Urinary bladder (tissue), 3 donors: ENCODE measurements at regions not wholly inside any gene's neighbourhood (a gene's known extent, or its start where the extent isn't known, plus 50 kb on each side); places are given as distances from the start of the nearest gene placed in this dataset.

Source experiments
- DNase-seq: peaks from one replicate; pipeline ENCODE4 v3.0.0-alpha.2; 2015; ENCODE audit errors: extremely low spot score
- H3K27ac ChIP-seq: one replicate; pipeline ENCODE4 v1.5.1; 2013; ENCODE audit warnings: low read depth, mild to moderate bottlenecking, moderate library complexity
- H3K36me3 ChIP-seq: one replicate; pipeline ENCODE4 v1.6.1; 2013; ENCODE audit warnings: mild to moderate bottlenecking, moderate library complexity; ENCODE audit not compliant: insufficient read depth
- H3K4me1 ChIP-seq: one replicate; pipeline ENCODE4 v1.6.1; 2013; ENCODE audit warnings: mild to moderate bottlenecking, moderate library complexity; ENCODE audit not compliant: insufficient read depth
- H3K4me3 ChIP-seq: one replicate; pipeline ENCODE4 v1.5.1; 2013; ENCODE audit warnings: low read depth, low read length
- WGBS: extraction: QIAGEN DNeasy Blood & Tissue Kit; methylation state at CpG from one replicate; pipeline ENCODE4 v1.1.7; 2013; 5-methylcytosine and 5-hydroxymethylcytosine counted together
- donor health status: healthy with polysubstance abuse.
- donor health status: healthy.

DNA sequence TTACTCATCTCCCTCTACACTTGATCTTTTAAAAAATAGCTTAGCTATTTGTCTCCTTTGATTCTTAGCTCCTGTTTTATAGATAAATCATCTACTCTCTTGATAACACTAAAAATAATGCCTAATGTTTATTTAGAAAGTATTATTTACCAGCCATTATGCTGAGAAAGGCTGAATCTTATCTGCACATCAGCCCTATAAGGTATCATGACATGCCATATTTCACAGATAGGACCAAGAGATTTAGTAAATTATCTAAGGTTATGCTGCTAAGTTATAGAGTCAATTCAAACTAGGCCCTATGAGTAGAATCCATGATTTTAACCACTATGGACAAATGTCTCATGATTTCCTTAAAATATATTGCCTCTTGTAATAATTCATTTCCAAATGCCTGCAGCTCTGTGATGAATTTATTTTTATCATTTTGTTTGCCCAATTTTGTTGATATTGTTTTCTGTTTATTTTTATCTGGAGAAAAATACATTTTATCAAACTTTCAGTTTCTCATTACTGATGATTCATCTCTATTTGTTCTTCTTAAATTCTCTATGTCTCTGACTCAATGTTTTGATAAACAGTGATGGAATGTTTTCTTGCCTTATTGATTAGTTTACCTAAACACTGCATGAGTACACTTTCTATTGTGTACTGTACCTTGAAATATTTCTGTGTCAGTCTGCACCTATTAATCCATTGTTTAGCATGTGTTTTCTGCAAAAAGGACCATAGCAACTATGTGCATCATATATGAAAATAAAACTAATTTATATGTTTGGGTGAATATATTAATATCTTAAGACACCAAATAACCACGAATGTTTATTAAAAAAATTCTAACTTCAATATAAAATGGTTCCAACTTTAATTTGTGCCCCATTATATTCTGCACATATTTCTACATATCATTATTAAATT, 300.8 kb downstream of the CDH9 start:
- 64% methylated on average over 1 of the region's 1 CpG for WGBS
- Histone ChIP-seq H3K4me1 (no peaks in the 10 kb centered on the region), H3K4me3 (no peak overlapping the region), H3K27ac (no peak overlapping the region), H3K36me3 (no peaks in the 10 kb centered on the region)
- DNase-seq, result no peak

DNA sequence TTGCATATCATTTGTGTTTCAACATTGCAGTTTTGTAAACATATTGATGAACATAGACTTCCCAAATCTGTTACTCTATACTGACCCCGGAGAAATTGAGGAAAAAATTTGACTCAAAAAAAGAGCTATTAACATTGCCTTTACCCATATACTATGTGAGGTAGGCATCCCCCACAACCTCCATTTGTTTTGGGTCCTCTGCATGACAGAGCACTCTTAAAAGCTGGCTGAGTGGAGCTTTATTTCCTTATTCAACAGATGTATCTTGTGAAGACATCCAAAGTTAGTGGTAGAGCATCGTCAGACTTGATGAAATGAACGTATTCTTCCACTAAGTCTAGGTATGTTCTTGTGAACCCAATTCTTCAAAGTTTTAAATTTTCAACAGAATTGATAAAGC, 310.5 kb downstream of the CDH9 start:
- Histone ChIP-seq H3K36me3 (no peaks in the 10 kb centered on the region), H3K27ac (no peak overlapping the region), H3K4me1 (no peaks in the 10 kb centered on the region), H3K4me3 (no peak overlapping the region)
- 51% methylated on average over 3 of the region's 3 CpGs for whole genome bisulfite sequencing
- no peak for DNase-seq

DNA sequence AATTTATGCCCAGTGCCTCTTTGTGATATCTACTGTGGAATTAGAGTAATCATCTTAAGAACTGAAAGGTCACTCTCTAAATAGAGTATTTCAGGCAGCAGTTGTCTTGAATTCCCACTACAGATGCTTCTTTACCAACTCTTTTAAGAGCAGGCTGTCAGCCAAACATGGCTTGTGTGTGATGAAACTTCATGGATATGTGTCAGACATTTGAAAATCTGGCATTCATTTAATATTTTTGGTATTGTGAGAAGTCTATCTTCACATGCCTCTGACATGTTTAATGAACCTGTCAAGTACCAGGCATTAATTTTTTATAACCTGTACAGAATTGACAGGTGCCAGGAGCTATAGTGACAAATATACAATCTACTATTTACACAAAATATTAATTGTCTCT, 318.6 kb downstream of the CDH9 start:
- DNase-seq, result no peak
- Histone ChIP-seq H3K27ac (no peak overlapping the region), H3K36me3 (no peaks in the 10 kb centered on the region), H3K4me1 (no peaks in the 10 kb centered on the region), H3K4me3 (no peak overlapping the region)

DNA sequence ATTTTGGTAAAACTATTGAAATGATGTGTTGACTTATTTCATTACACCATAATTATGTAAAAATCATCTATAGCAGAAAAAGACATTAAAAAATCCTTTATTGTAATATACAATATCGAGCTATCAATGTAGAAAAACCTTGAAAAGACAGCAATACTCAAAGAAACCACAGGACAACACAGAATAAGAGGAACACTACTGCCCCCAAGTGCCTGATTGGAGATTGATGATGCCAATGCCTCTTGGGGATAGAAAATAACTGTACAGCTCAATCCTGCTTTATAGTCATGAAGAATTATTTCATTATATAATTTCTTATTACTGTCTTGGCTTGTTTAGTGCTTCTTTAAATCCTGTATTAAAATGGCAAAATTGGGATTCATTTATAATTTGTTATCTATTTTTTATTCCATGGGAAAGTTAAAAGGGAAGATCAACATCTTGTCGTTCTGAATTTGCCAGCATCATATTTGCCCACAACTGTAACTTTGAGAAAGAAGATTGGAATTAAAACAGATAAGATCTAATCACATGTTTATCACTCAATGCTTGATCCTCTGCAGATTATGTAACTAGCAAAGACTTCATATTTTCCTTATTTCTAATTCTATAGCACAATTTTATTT, 337.5 kb downstream of the CDH9 start:
- H3K4me3 ChIP-seq, result no peak overlapping the region
- no peaks in the 10 kb centered on the region for H3K36me3 ChIP-seq
- no peak overlapping the region for H3K27ac ChIP-seq
- H3K4me1 ChIP-seq, result no peaks in the 10 kb centered on the region
- DNase-seq, result no peak
- 54% methylated on average over 2 of the region's 2 CpGs for WGBS

DNA sequence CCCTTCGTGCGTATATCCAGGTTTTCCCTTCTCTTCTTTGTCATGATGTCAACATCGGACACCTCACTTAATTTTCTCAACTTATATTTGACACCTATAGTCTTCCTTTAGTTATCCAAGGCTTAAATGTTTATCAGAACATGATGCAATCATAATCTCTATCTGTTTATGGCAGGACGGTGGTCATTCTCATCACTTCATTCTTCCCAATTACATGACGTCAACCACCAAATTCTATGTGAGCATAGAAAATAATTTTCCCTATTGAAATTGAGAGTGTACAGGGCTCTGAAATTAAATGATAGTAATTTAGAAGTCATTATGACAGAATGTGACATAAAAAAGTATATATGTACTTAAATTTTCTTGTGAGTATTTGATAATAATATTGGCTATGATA, 345.4 kb downstream of the CDH9 start:
- Histone ChIP-seq H3K36me3 (no peaks in the 10 kb centered on the region), H3K4me1 (no peaks in the 10 kb centered on the region), H3K4me3 (no peak overlapping the region), H3K27ac (no peak overlapping the region)
- WGBS, result 85% methylated on average over 5 of the region's 5 CpGs
- DNase-seq, result no peak

DNA sequence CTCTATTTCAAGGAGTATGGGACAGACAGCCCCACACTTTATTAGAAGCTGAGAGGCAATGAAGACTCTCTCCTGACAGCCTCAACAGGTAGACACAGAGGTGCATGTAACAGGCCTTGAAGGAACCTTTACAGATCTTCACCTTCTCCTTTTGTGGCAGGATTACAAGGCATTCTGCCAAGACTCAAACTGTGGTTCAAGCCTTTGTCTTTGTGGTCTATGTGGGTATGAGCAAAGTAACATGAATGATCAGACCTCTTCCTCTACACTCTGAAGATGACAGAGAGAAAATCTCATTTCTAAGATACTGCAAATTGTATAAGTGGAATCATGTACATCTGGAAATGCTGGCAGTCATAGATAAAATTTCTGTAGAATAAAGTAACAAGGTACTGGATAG, 346.9 kb downstream of the CDH9 start:
- DNase-seq, result no peak
- H3K27ac ChIP-seq, result no peak overlapping the region
- no peaks in the 10 kb centered on the region for H3K36me3 ChIP-seq
- H3K4me1 ChIP-seq, result no peaks in the 10 kb centered on the region
- no peak overlapping the region for H3K4me3 ChIP-seq

DNA sequence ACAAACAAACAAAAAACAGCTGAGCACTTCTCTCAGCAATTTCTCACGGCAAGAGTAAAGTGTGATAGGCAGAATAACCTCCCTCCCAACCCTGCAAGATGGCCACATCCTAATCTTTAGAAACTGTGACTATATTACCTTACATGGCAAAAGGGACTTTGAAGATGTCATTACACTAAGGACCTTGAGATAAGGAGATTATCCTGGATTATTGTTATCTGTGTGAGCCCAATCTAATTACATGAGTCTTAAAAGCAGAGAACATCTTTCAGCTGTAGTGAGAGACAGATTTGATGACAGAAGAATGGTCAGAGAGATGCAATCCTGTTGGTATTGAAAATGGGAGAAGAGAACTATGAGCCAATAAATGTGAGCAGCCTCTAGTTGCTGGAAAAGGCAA, 347.9 kb downstream of the CDH9 start:
- DNase-seq, result no peak
- no peaks in the 10 kb centered on the region for H3K36me3 ChIP-seq
- WGBS, result 17% methylated on average over 1 of the region's 1 CpG

DNA sequence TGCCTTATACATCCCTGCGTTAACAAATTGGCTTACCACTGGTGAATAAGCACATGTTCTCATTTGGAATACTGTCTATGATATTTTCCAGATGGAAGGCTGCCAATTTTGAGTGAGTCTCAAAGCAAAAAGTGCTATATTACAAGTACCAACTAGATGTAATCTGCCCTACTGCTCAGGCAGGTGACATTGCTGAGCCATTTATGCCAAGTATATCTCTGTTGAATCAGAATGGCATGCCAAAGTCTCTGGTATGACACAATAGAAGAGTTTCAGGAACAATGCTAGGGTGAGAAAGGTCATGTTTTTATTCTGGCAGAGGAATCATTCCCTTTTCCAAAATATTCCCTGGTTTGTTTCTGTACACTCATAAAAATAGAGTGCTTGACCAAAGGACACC, 356.5 kb downstream of the CDH9 start:
- Histone ChIP-seq H3K27ac (no peak overlapping the region), H3K4me3 (no peak overlapping the region), H3K36me3 (no peaks in the 10 kb centered on the region), H3K4me1 (no peaks in the 10 kb centered on the region)
- DNase-seq, result no peak
- 63% methylated on average over 1 of the region's 1 CpG for WGBS

More for the DNA sequence above, 347.9 kb downstream of the CDH9 start:
- Histone ChIP-seq H3K27ac (no peak overlapping the region), H3K4me3 (no peak overlapping the region), H3K4me1 (no peaks in the 10 kb centered on the region)

DNA sequence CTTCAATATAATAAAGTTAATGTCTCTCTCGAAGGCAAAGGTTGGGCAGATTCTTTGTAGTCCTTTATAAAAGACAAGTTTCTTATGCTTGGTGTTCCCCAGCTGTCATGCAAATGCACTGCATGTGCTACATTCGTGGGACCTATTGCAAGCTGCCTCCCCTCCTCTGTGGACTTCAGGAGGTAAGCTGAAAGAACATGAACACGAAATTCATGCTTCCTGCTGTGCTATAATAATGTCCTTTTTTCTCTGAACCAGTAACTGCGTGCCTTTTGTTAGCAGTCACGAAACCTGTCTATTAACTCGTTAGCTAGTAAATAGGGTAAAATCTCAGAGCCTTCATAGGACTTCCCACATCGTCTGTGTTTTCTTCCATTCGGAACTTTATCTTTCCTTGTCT, 363.5 kb downstream of the CDH9 start:
- DNase-seq, result no peak
- no peaks in the 10 kb centered on the region for H3K4me1 ChIP-seq
- H3K36me3 ChIP-seq, result no peaks in the 10 kb centered on the region
- H3K4me3 ChIP-seq, result no peak overlapping the region
- no peak overlapping the region for H3K27ac ChIP-seq
- WGBS, result 62% methylated on average over 8 of the region's 8 CpGs

DNA sequence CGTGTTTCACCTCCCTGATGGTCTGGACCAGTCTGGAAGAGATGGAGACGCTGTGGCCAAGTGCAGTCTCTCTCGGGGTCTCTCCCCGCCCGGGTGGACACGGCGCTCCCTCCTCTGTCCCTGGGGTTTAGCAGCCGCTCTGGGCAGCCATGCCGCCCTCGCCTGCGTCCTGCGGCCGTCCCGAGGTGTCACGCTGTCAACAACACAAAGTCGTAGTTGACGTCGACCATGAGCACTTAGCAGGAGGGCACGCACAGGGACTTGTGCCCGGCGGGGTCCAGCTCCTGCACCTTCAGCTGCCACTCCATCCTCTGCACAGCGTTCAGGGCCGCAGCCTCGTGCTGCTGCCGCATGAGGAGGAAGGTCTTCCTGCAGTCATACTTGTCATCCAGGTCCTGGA, 368.9 kb downstream of the CDH9 start:
- Histone ChIP-seq H3K36me3 (no peaks in the 10 kb centered on the region), H3K4me3 (no peak overlapping the region), H3K27ac (no peak overlapping the region), H3K4me1 (no peaks in the 10 kb centered on the region)
- WGBS, result 92% methylated on average over 25 of the region's 25 CpGs
- DNase-seq, result no peak

DNA sequence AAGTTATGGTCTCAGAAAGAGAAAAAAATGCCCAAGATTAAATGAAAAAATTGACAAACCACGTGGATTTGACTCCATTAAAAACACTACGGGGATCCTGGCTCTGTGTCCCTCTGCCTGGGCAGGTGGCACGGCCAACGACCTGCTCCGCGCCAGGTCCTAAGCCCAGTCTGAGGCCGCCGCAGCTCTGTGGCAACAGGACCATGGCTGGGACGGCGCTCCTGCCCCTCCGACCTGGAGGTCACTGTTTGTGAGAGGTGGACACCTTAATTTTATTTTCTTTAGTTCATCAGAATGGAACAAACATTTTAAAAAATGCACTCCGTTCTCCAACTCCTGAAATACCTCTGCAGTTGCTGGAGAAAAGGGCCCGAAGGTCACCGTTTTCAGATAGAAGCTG, 369.4 kb downstream of the CDH9 start:
- Histone ChIP-seq H3K4me1 (no peaks in the 10 kb centered on the region), H3K27ac (no peak overlapping the region), H3K4me3 (no peak overlapping the region), H3K36me3 (no peaks in the 10 kb centered on the region)
- no peak for DNase-seq
- WGBS, result 90% methylated on average over 14 of the region's 14 CpGs

DNA sequence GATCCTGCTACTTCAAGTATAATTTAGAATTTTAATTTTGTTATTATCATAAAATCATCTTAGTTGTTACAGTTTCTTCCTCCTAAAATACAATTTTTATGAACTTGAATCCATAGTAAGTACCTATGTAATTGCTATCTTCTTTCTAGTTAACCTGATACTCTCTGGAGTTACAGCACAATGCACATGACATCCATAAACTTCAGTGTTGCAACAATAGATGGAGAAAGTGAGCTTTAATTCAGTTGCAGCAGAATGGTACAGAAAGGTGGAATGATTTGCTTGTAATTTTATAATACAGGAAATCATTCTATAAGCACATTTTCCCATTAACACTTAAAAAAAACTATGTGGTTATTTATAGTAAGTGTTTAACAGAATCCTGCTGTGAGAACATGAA, 372.0 kb downstream of the CDH9 start:
- no peak overlapping the region for H3K4me3 ChIP-seq
- no peaks in the 10 kb centered on the region for H3K4me1 ChIP-seq
- no peak overlapping the region for H3K27ac ChIP-seq
- DNase-seq, result no peak
- H3K36me3 ChIP-seq, result no peaks in the 10 kb centered on the region

DNA sequence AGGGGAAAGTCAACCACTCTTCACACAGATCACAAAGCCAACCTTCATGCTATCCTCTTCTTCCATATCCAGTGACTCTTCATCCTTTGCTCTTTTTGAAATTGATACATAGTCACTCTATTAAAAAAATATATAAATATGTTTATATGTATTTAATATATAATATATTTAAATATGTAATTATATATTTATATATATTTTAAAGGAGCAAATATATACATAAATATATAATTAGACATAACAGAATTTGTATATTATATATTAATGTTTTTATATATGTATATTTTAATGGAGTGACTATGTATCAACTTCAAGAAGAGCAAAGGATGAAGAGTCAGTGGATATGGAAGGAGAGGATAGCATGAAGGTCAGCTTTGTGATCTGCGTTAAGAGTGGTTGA, 374.9 kb downstream of the CDH9 start:
- 94% methylated on average over 1 of the region's 1 CpG for WGBS

DNA sequence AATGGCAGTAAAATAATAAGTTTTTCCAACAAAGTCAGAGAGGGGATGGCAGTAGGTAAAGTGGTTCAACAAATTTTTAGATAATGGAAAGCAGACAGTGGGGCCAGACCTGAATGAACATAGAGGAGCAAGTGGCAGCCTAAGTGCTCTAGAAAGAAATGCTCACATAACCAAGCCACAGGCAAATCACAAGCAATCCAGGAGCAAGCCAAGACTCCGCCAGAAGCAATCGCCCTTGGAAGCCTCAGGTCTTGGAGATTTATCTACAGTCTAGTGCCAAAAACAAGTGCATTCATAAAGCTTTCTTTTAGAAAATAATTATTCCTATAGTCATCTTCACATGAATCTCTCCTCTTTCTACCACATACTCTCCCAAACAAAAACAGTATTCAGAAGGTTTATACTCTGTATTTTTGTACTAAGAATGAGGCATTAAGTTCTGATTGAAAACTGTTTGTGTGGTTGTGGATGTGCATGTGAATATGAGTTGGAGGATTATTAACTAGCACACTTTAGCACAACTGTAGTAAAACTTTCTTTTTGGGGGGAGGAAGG, 375.5 kb downstream of the CDH9 start:
- WGBS, result 53% methylated on average over 2 of the region's 2 CpGs
- Histone ChIP-seq H3K36me3 (no peaks in the 10 kb centered on the region), H3K4me3 (no peak overlapping the region), H3K27ac (no peak overlapping the region), H3K4me1 (no peaks in the 10 kb centered on the region)
- no peak for DNase-seq

More for the DNA sequence above, 374.9 kb downstream of the CDH9 start:
- DNase-seq, result no peak
- H3K4me1 ChIP-seq, result no peaks in the 10 kb centered on the region
- H3K27ac ChIP-seq, result no peak overlapping the region
- no peak overlapping the region for H3K4me3 ChIP-seq
- H3K36me3 ChIP-seq, result no peaks in the 10 kb centered on the region
